ENCODE measurements at regions not wholly inside any gene's neighbourhood (a gene's known extent, or its start where the extent isn't known, plus 50 kb on each side); places are given as distances from the start of the nearest gene placed in this dataset.
"Not testable (repeated sequence)": the region's sequence is repeated elsewhere in the genome, so short reads cannot be mapped to it uniquely, and the experiment has no call there.

DNA sequence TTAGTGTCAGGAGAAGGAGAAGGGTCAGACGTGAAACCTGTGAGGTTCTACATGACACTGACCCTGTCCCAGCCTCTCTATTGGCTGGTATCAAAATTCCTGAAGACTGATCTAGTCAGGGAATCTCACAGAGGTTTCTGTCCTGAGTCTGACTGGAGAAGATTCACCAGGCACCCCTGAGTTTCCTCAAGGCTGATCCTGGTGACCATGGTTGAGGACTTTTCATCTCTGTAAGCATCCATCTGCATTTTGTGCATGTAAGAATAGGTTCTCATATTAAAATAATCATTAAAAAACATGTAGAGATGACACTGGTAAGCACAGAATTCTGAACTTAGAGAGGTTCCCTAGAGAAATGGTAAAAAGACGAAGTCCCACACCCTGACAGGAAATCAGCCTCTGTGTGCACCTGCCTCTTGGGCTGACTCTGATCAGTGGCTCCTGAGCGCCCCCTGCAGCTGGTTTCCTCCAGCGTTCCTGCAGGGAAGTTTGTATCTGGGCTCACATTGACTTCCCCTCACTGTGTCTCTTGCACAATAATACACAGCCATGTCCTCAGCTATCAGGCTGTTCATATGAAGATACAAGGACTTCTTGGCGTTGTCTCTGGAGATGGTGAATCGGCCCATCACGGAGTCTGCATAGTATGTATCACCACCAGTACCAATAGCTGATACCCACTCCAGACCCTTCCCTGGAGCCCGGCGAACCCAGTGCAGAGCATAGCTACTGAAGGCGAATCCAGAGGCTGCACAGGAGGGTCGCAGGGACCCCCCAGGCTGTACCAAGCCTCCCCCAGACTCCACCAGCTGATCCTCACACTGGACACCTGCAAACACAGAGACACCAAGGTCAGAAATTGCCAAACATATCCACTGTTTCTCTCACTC is 991.9 kb downstream of the TMEM121 start:
- DNase-seq (ENCODE audit: extremely low read depth in 1 of 11, low read depth in 9 of 11, low spot score in 4 of 11) = no peak

DNA sequence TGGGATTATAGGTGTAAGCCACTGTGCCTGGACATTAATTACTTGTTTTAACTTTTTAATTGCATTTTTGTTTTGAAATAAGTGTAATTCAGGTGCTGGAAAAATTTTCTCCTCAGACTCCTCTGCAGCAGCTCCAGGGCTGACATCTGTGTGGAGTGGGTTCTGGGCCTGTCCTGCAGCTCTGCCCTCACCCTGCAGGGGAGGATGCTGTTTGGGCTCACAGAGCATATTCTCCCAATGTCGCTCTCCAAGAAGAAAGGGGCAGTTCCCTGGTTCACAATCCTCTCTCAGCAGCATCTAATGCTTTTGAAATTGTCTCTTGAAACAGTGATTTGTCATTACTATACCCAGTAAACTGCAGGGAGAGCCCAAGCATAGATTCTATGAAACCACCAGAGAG is 995.7 kb downstream of the TMEM121 start:
- DNase-seq (ENCODE audit: extremely low read depth in 1 of 11, low read depth in 9 of 11, low spot score in 4 of 11) = not testable (repeated sequence)

GRCh38 chr14:106522990-106523389 is 996.6 kb downstream of the TMEM121 start:
- no peak for DNase-seq (ENCODE audit: extremely low read depth in 1 of 11, low read depth in 9 of 11, low spot score in 4 of 11)

GRCh38 chr14:106528717-106529116 is 1002.3 kb downstream of the TMEM121 start:
- no peak for DNase-seq (ENCODE audit: extremely low read depth in 1 of 11, low read depth in 9 of 11, low spot score in 4 of 11)

GRCh38 chr14:106530031-106530422 is 1003.6 kb downstream of the TMEM121 start:
- DNase-seq (ENCODE audit: extremely low read depth in 1 of 11, low read depth in 9 of 11, low spot score in 4 of 11) = no peak

- DNase-seq (ENCODE audit: extremely low read depth in 1 of 11, low read depth in 9 of 11, low spot score in 4 of 11) = no peak
Observed at GRCh38 chr14:106530423-106531107, 1004.2 kb downstream of the TMEM121 start.

DNA sequence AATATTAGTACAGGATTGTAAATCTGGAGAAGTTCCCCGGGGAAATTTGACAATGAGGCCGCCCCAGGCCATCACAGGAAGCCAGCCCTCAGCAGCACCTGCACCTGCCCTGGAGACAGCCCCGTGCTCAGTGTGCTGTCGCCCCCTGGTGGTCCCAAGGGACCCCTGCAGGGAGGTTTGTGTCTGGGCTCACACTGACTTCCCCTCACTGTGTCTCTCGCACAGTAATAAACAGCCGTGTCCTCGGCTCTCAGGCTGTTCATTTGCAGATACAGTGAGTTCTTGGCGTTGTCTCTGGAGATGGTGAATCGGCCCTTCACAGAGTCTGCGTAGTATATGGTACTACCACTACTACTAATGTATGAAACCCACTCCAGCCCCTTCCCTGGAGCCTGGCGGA is 1011.2 kb downstream of the TMEM121 start:
- not testable (repeated sequence) for DNase-seq (ENCODE audit: extremely low read depth in 1 of 11, low read depth in 9 of 11, low spot score in 4 of 11)

DNA sequence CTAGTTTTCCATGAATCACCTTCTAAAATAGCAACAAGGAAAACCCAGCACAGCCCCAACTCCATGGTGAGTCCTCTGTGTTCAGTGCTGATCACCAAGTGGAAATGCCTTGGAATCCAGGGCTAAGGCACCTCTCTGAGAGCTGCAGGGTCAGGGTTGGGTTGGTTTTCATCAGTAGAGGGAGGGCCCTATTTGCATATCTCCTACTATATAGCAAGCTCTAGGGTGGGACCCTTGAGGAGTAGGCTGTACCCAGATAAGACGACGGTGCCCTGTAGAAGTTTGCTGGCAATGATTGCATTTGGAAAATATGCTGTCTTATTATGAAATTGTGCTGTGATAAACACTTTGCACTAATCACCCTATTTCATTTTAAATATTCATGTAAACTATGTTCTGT is 1011.8 kb downstream of the TMEM121 start:
- DNase-seq (ENCODE audit: extremely low read depth in 1 of 11, low read depth in 9 of 11, low spot score in 4 of 11) = no peak

- no peak for DNase-seq (ENCODE audit: extremely low read depth in 1 of 11, low read depth in 9 of 11, low spot score in 4 of 11)
Observed at GRCh38 chr14:106547735-106548434, 1021.5 kb downstream of the TMEM121 start.

DNA sequence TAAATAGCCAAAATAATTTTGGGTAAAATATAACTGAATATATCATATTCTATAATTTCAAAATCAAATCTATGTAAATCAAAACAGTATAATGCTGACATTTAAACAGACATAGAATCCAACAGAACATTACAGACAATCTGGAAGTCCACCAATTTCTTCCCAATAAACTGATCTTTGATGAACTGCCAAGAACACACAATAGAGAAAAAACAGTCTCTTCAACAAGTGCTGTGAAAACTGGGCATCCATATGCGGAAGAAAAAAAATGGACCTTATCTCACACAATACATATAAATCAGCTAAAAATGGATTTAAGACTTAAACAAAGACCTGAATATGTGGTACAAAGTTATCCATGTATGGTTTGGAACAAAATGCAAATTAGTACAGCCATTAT is 1022.7 kb downstream of the TMEM121 start:
- no peak for DNase-seq (ENCODE audit: extremely low read depth in 1 of 11, low read depth in 9 of 11, low spot score in 4 of 11)

GRCh38 chr14:106551265-106551664 is 1024.9 kb downstream of the TMEM121 start:
- no peak for DNase-seq (ENCODE audit: extremely low read depth in 1 of 11, low read depth in 9 of 11, low spot score in 4 of 11)

DNA sequence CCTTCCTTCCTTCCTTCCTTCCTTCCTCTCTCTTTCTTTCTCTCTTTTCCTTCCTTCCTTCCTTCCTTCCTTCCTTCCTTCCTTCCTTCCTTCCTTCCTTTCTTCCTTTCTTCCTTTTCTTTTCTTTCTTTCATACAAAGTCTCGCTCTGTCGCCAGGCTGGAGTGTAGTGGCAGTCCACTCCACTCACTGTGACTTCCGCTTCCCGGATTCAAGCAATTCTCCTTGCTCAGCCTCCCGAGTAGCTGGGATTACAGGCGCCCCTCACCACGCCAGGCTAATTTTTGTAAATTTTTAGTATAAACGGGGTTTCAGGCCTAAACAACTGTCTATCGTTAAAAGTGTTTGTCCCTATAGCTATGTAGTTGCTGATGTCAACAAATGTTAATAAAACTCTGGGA is 1029.8 kb downstream of the TMEM121 start:
- not testable (repeated sequence) for DNase-seq (ENCODE audit: extremely low read depth in 1 of 11, low read depth in 9 of 11, low spot score in 4 of 11)

DNA sequence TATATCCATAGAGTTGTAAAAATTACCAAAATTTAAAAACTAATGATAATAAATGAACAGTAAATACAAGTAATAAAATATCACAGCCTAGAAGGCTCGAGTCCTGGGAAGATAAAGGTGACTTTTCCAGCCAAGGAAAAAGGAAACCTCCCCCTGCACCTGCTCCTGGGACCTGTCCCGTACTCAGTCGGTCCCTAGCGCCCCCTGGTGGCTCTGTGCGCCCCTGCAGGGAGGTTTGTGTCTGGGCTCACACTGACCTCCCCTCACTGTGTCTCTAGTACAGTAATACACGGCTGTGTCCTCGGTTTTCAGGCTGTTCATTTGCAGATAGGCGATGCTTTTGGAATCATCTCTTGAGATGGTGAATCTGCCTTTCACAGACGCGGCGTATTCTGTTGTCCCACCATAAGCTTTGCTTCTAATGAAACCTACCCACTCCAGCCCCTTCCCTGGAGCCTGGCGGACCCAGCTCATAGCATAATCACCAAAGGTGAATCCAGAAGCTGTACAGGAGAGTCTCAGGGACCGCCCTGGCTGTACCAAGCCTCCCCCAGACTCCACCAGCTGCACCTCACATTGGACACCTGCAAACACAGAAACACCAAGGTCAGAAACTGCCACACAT is 1030.4 kb downstream of the TMEM121 start:
- no peak for DNase-seq (ENCODE audit: extremely low read depth in 1 of 11, low read depth in 9 of 11, low spot score in 4 of 11)

DNA sequence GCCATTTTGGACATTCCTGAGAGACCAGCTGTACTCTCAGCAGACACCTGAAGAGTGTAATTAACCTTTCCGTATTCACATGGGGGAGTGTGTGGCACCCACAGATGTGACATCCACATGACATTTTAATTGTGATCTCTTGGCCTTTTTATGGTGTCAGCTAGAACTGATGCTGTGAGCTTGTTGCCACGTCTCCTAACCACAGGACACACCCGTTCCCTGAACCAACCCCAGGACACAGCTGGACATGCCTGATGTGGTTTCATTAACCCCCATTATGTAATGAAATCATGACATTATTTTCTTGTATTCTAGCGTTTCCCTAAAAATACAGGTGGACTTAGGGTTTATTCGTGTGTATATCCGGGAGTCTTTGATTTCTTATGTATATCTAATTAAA is 1036.1 kb downstream of the TMEM121 start:
- DNase-seq (ENCODE audit: extremely low read depth in 1 of 11, low read depth in 9 of 11, low spot score in 4 of 11) = no peak

DNA sequence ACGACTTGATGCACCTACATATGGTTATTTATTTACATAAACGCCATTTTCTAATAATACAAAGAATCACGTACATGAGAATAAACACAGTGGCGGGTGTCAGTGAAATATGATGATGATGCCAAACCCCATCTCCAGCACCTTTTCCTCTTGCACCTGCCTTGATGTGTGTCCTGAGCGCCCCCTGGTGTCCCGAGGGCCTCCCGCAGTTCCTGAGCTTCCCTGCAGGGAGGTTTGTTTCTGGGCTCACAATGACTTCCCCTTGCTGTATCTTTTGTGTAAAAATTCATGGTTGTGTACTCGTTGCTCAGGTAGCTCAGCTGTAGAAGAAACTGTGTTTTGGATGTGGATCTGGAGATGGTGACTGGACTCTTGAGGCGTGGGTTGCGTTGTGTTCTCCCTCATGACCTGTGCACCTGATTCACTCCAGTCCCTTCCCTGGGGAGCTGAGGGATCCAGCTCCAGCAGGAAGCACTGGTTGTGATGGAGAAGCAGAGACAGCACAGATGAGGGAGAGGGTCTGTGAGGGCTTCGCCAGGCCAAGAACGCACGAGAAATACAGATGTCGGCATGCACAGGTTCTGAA is 1037.8 kb downstream of the TMEM121 start:
- no peak for DNase-seq (ENCODE audit: extremely low read depth in 1 of 11, low read depth in 9 of 11, low spot score in 4 of 11)

- no peak for DNase-seq (ENCODE audit: extremely low read depth in 1 of 11, low read depth in 9 of 11, low spot score in 4 of 11)
Observed at GRCh38 chr14:106578481-106578880, 1052.1 kb downstream of the TMEM121 start.

- DNase-seq (ENCODE audit: extremely low read depth in 1 of 11, low read depth in 9 of 11, low spot score in 4 of 11) = no peak
Observed at GRCh38 chr14:106579084-106579483, 1052.7 kb downstream of the TMEM121 start.

GRCh38 chr14:106585692-106586091 is 1059.3 kb downstream of the TMEM121 start:
- no peak for DNase-seq (ENCODE audit: extremely low read depth in 1 of 11, low read depth in 9 of 11, low spot score in 4 of 11)

- DNase-seq (ENCODE audit: extremely low read depth in 1 of 11, low read depth in 9 of 11, low spot score in 4 of 11) = no peak
Observed at GRCh38 chr14:106586098-106586704, 1059.8 kb downstream of the TMEM121 start.

All from renal cortex interstitium (tissue), 11 donors.